HCT116 (cell line): ENCODE measurements at regions not wholly inside any gene's neighbourhood (a gene's known extent, or its start where the extent isn't known, plus 50 kb on each side); places are given as distances from the start of the nearest gene placed in this dataset.

ENCODE experiments used
- ATAC-seq: fragments of 200-7000 bp; cut with Tn5 transposase; 2 replicates; pipeline ENCODE4 v1.9.1; 2020; ENCODE audit warnings: mild to moderate bottlenecking, moderate library complexity
- BruUV-seq: library from RNA; stranded (reverse); fragments of 400-500 nt; replicated peaks from 2 replicates; lab custom pipeline; 2021; lab: Mats Ljungman, UMichigan
- CTCF ChIA-PET: fragments of 300-600 bp; sonication (Branson Sonifier 250); formaldehyde crosslinking; loops from one replicate; lab custom pipeline; 2021; ENCODE audit warnings: antibody characterized with exemption; lab: Charles Lee
- POLR2A ChIA-PET: fragments of 300-600, 350-600 bp; sonication (Branson Sonifier 250); formaldehyde crosslinking; loops from one replicate; lab custom pipeline; 2021; ENCODE audit warnings: antibody characterized with exemption; lab: Charles Lee
- RAD21 ChIA-PET, 2 experiments: fragments of 300-600 bp; sonication (Branson Sonifier 250); formaldehyde crosslinking; loops; one replicate each; lab custom pipeline; 2023; ENCODE audit warnings: low total read pairs in 2 of 2; ENCODE audit not compliant: uncharacterized antibody in 2 of 2, unreplicated experiment in 2 of 2, low non-redundant PET in 1 of 2; lab: Charles Lee
- DNase-seq: peaks from one replicate; pipeline ENCODE4 v3.0.0-alpha.2; 2010; ENCODE audit warnings: low read depth, low spot score
- H2AFZ ChIP-seq: fragments of 200-600 bp; shearing (Covaris generic), sonication (generic); 2 replicates; pipeline ENCODE4 v1.6.1; 2017; ENCODE audit warnings: low read depth, mixed run types, mixed read lengths, antibody characterized with exemption, low read length; ENCODE audit not compliant: poor library complexity, severe bottlenecking
- H3K27ac ChIP-seq: 2 replicates; pipeline ENCODE4 v1.5.1; 2012; ENCODE audit warnings: low read depth, low read length
- H3K27me3 ChIP-seq: fragments of 200-600 bp; sonication (generic); 2 replicates; pipeline ENCODE4 v1.6.1; 2016; ENCODE audit warnings: mixed run types, low read length, mixed read lengths; ENCODE audit not compliant: insufficient read depth
- H3K36me3 ChIP-seq, 2 experiments: fragments of 200-500 bp in 1 of 2; fragments of 200-600 bp in 1 of 2; sonication (Bioruptor generic) in 1 of 2; sonication (generic) in 1 of 2; 2 replicates each; pipeline versions ENCODE4 v1.5.1 to v1.6.1; 2014 to 2016; ENCODE audit warnings: low read length in 2 of 2, inconsistent platforms in 1 of 2, mixed read lengths in 1 of 2, mixed run types in 1 of 2; ENCODE audit not compliant: insufficient read depth in 2 of 2, control insufficient read depth in 1 of 2
- H3K4me1 ChIP-seq, 2 experiments: fragments of 200-600 bp in 1 of 2; sonication (generic) in 1 of 2; 2 replicates each; pipeline versions ENCODE4 v1.5.1 to v1.6.1; 2012 to 2017; ENCODE audit warnings: low read length in 2 of 2, inconsistent platforms in 1 of 2, mild to moderate bottlenecking in 1 of 2, mixed read lengths in 1 of 2, mixed run types in 1 of 2, moderate library complexity in 1 of 2; ENCODE audit not compliant: insufficient read depth in 2 of 2, control insufficient read depth in 1 of 2
- H3K4me2 ChIP-seq: fragments of 200-600 bp; sonication (generic); 2 replicates; pipeline ENCODE4 v1.6.1; 2017; ENCODE audit warnings: mixed run types, low read length, mixed read lengths
- H3K4me3 ChIP-seq, 2 experiments: fragments of 200-600 bp in 1 of 2; sonication (generic) in 1 of 2; replicated peaks in 1 of 2; 2 replicates each; pipeline ENCODE4 v1.5.1; 2011 to 2016; ENCODE audit warnings: low read length in 2 of 2, control low read depth in 1 of 2, low read depth in 1 of 2, mild to moderate bottlenecking in 1 of 2, mixed read lengths in 1 of 2, mixed run types in 1 of 2
- H3K79me2 ChIP-seq: fragments of 200-600 bp; sonication (generic); 2 replicates; pipeline ENCODE4 v1.6.1; 2017; ENCODE audit warnings: mild to moderate bottlenecking, mixed run types, low read length, moderate library complexity, mixed read lengths; ENCODE audit not compliant: insufficient read depth
- H3K9ac ChIP-seq: fragments of 200-600 bp; sonication (generic); 2 replicates; pipeline ENCODE4 v1.6.1; 2016; ENCODE audit warnings: low read length, mixed read lengths
- H3K9me2 ChIP-seq: fragments of 200-600 bp; sonication (generic), shearing (Covaris generic); 2 replicates; pipeline ENCODE4 v1.6.1; 2017; ENCODE audit warnings: mixed run types, mild to moderate bottlenecking, moderate library complexity; ENCODE audit not compliant: insufficient read depth
- H3K9me3 ChIP-seq, 2 experiments: fragments of 200-500 bp in 1 of 2; fragments of 200-600 bp in 1 of 2; sonication (Bioruptor generic) in 1 of 2; sonication (generic) in 1 of 2; 2 replicates each; pipeline ENCODE4 v1.6.1; 2014 to 2017; ENCODE audit warnings: low read length in 2 of 2, mixed read lengths in 2 of 2, inconsistent platforms in 1 of 2, low read depth in 1 of 2, mild to moderate bottlenecking in 1 of 2, mixed run types in 1 of 2, moderate library complexity in 1 of 2; ENCODE audit not compliant: control insufficient read depth in 1 of 2, insufficient read depth in 1 of 2
- H4K20me1 ChIP-seq: fragments of 200-600 bp; sonication (generic), shearing (Covaris generic); 2 replicates; pipeline ENCODE4 v1.6.1; 2017; ENCODE audit warnings: mixed run types, mild to moderate bottlenecking, moderate library complexity; ENCODE audit not compliant: insufficient read depth
- EGR1 ChIP-seq: IDR thresholded peaks from 2 replicates; pipeline ENCODE4 v1.6.1; 2012; ENCODE audit warnings: low read depth
- EZH2phosphoT487 ChIP-seq: fragments of 200-600 bp; IDR thresholded peaks from 2 replicates; pipeline ENCODE4 v1.6.1; 2018; ENCODE audit warnings: antibody characterized with exemption, borderline replicate concordance
- FOSL1 ChIP-seq: IDR thresholded peaks from 2 replicates; pipeline ENCODE4 v1.6.1; 2012; ENCODE audit warnings: low read depth
- JUND ChIP-seq: IDR thresholded peaks from 2 replicates; pipeline ENCODE4 v1.6.1; 2012
- POLR2A ChIP-seq: IDR thresholded peaks from 2 replicates; pipeline ENCODE4 v1.7.0; 2011; ENCODE audit warnings: borderline replicate concordance; ENCODE audit not compliant: insufficient read depth, insufficient read length; ENCODE audit errors: extremely low read depth
- SIN3A ChIP-seq: IDR thresholded peaks from 2 replicates; pipeline ENCODE4 v1.6.1; 2012; ENCODE audit warnings: low read depth
- SP1 ChIP-seq: IDR thresholded peaks from 2 replicates; pipeline ENCODE4 v1.6.1; 2012; ENCODE audit warnings: low read depth
- intact Hi-C: fragments of 100-400 bp; cut with micrococcal nuclease; formaldehyde crosslinking; loops from 2 replicates; pipeline ENCODE4 v1.10.0; 2022
- TF ChIP-seq, protein P1 (sequence below): IDR thresholded peaks from 2 replicates; pipeline ENCODE4 v1.6.1; 2012; ENCODE audit warnings: low read depth
- TF ChIP-seq, protein P2 (sequence below), 3 experiments: fragments of 200-600 bp in 1 of 3; sonication (generic) in 1 of 3; IDR thresholded peaks in 2 of 3; conservative IDR thresholded peaks in 1 of 3; 2 replicates each; pipeline ENCODE4 v1.5.1; 2012 to 2017; ENCODE audit warnings: low read depth in 2 of 3, low read length in 2 of 3, antibody characterized with exemption in 1 of 3, borderline replicate concordance in 1 of 3, control low read depth in 1 of 3, mild to moderate bottlenecking in 1 of 3, mixed read lengths in 1 of 3, mixed run types in 1 of 3, moderate library complexity in 1 of 3; ENCODE audit not compliant: insufficient read depth in 1 of 3

DNA sequence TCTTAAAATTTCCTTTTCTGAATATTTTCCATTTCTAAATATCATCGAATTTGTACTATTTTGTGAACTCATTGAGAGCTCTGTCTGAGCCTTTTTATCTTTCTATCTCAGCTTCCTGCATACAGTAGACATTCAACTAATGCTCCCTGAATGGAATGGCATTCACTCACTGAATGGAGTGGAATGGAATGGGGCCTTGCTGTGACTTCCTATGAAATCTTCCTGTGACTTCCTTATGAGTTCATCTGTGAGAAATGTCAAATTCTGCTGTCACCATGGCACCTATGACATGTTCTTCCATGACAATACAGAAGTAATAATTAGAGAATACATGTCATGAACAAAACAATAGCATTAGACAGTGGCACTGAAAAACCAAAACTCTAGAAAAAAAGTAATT, 199.6 kb downstream of the NR4A2 start:
- TF ChIP-seq FOSL1: no peak
- no peak for TF ChIP-seq SP1
- TF ChIP-seq JUND: no peak
- no peaks in the 10 kb centered on the region for H3K9me2 ChIP-seq
- CTCF ChIA-PET: no interaction called here
- no peaks in the 10 kb centered on the region for H3K4me1 ChIP-seq
- H3K27ac ChIP-seq: no peak overlapping the region
- RAD21 ChIA-PET: no interaction called here
- POLR2A ChIA-PET: no interaction called here
- H3K9ac ChIP-seq: no peak overlapping the region
- DNase-seq (no peak), ATAC-seq (no peak)
- no peaks in the 10 kb centered on the region for H3K9me3 ChIP-seq
- intact Hi-C loops: no loop called here
- no peak overlapping the region for H3K4me3 ChIP-seq
- H4K20me1 ChIP-seq: no peaks in the 10 kb centered on the region
- no peaks in the 10 kb centered on the region for H3K36me3 ChIP-seq
- no TSS peak for BruUV-seq
- no peaks in the 10 kb centered on the region for H3K79me2 ChIP-seq
- no peaks in the 10 kb centered on the region for H3K27me3 ChIP-seq
- no peak overlapping the region for H2AFZ ChIP-seq
- no peak overlapping the region for H3K4me2 ChIP-seq

DNA sequence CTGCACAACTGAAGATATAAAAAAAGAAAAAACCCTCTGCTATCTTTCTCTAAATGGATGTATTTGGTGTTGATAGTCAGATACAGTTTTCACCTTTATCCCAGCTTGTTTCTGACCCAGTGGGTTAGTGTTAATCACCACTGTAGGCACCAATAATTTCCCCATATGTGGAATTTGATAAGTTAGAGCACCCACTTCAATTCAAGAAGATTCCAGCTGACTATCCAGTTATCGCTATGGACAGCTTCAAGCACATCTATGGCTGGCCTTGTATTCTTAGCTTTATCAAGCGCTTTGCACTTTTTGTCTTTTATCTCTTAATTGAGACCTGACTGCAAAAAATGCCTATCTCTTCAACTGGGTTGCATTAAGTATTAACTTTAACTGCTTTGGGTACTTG, 200.4 kb downstream of the NR4A2 start:
- ChIA-PET CTCF (no interaction called here), POLR2A (no interaction called here), RAD21 (no interaction called here)
- no peaks in the 10 kb centered on the region for H3K36me3 ChIP-seq
- no peaks in the 10 kb centered on the region for H3K9me2 ChIP-seq
- DNase-seq: no peak
- intact Hi-C loops: no loop called here
- TF ChIP-seq POLR2A (no peak), EZH2phosphoT487 (no peak), EGR1 (no peak), SIN3A (no peak), JUND (no peak)
- TF ChIP-seq, protein P1, sequence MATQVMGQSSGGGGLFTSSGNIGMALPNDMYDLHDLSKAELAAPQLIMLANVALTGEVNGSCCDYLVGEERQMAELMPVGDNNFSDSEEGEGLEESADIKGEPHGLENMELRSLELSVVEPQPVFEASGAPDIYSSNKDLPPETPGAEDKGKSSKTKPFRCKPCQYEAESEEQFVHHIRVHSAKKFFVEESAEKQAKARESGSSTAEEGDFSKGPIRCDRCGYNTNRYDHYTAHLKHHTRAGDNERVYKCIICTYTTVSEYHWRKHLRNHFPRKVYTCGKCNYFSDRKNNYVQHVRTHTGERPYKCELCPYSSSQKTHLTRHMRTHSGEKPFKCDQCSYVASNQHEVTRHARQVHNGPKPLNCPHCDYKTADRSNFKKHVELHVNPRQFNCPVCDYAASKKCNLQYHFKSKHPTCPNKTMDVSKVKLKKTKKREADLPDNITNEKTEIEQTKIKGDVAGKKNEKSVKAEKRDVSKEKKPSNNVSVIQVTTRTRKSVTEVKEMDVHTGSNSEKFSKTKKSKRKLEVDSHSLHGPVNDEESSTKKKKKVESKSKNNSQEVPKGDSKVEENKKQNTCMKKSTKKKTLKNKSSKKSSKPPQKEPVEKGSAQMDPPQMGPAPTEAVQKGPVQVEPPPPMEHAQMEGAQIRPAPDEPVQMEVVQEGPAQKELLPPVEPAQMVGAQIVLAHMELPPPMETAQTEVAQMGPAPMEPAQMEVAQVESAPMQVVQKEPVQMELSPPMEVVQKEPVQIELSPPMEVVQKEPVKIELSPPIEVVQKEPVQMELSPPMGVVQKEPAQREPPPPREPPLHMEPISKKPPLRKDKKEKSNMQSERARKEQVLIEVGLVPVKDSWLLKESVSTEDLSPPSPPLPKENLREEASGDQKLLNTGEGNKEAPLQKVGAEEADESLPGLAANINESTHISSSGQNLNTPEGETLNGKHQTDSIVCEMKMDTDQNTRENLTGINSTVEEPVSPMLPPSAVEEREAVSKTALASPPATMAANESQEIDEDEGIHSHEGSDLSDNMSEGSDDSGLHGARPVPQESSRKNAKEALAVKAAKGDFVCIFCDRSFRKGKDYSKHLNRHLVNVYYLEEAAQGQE: no peak
- TF ChIP-seq, protein P2, sequence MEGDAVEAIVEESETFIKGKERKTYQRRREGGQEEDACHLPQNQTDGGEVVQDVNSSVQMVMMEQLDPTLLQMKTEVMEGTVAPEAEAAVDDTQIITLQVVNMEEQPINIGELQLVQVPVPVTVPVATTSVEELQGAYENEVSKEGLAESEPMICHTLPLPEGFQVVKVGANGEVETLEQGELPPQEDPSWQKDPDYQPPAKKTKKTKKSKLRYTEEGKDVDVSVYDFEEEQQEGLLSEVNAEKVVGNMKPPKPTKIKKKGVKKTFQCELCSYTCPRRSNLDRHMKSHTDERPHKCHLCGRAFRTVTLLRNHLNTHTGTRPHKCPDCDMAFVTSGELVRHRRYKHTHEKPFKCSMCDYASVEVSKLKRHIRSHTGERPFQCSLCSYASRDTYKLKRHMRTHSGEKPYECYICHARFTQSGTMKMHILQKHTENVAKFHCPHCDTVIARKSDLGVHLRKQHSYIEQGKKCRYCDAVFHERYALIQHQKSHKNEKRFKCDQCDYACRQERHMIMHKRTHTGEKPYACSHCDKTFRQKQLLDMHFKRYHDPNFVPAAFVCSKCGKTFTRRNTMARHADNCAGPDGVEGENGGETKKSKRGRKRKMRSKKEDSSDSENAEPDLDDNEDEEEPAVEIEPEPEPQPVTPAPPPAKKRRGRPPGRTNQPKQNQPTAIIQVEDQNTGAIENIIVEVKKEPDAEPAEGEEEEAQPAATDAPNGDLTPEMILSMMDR (IDR thresholded peaks at IDR 0.05 in 2 of 3, conservative IDR thresholded peaks at IDR 0.05 in 1 of 3; ENCODE audit: borderline replicate concordance in 1 of 3, insufficient read depth in 1 of 3, low read depth in 2 of 3, low read length in 2 of 3): no peak
- no peaks in the 10 kb centered on the region for H4K20me1 ChIP-seq
- no peaks in the 10 kb centered on the region for H3K27me3 ChIP-seq
- no peaks in the 10 kb centered on the region for H3K4me1 ChIP-seq
- H3K9ac ChIP-seq: no peak overlapping the region
- H3K79me2 ChIP-seq: no peaks in the 10 kb centered on the region
- H3K9me3 ChIP-seq: no peaks in the 10 kb centered on the region
- no peak overlapping the region for H2AFZ ChIP-seq
- no peak overlapping the region for H3K4me2 ChIP-seq
- no peak overlapping the region for H3K4me3 ChIP-seq
- H3K27ac ChIP-seq: no peak overlapping the region
- BruUV-seq: no TSS peak
- ATAC-seq: no peak
